Activated B cell treated with CpG ODN at 0.5 μM for 24 hours (primary cell): ENCODE measurements at regions not wholly inside any gene's neighbourhood (a gene's known extent, or its start where the extent isn't known, plus 50 kb on each side); places are given as distances from the start of the nearest gene placed in this dataset.

Experiments
- ATAC-seq: fragments of 200-7000 bp; cut with Tn5 transposase; one replicate; pipeline ENCODE4 v1.10.0; 2021; ENCODE audit warnings: low read depth, mild to moderate bottlenecking, moderate library complexity
- CTCF ChIA-PET: fragments of 350-600 bp; sonication (Branson Sonifier 250); formaldehyde crosslinking; loops from one replicate; lab custom pipeline; 2021; ENCODE audit warnings: antibody characterized with exemption; lab: Charles Lee
- POLR2A ChIA-PET: fragments of 350-600 bp; sonication (Branson Sonifier 250); formaldehyde crosslinking; loops from one replicate; lab custom pipeline; 2021; ENCODE audit warnings: antibody characterized with exemption; lab: Charles Lee
- DNase-seq: peaks from one replicate; pipeline ENCODE4 v3.0.0; 2022
- H3K27ac Mint-ChIP-seq: one replicate; pipeline ENCODE4 v1.8.0; 2020; ENCODE audit warnings: mixed read lengths
- H3K27me3 Mint-ChIP-seq: one replicate; pipeline ENCODE4 v1.8.0; 2021; ENCODE audit warnings: mixed read lengths
- H3K36me3 Mint-ChIP-seq: one replicate; pipeline ENCODE4 v1.8.0; 2021; ENCODE audit warnings: low read depth, mixed read lengths
- H3K4me1 Mint-ChIP-seq: one replicate; pipeline ENCODE4 v1.8.0; 2021; ENCODE audit warnings: mixed read lengths
- H3K4me3 Mint-ChIP-seq: one replicate; pipeline ENCODE4 v1.8.0; 2020; ENCODE audit warnings: mild to moderate bottlenecking, mixed read lengths
- H3K9me3 Mint-ChIP-seq: one replicate; pipeline ENCODE4 v1.8.0; 2020; ENCODE audit warnings: mixed read lengths
- intact Hi-C: fragments of 100-400 bp; cut with micrococcal nuclease; formaldehyde crosslinking; loops from one replicate; pipeline ENCODE4 v1.15.1; 2024
- TF ChIP-seq, protein P1 (sequence below): fragments of 200-600 bp; IDR thresholded peaks from one replicate; pipeline ENCODE4 v1.8.0; 2022; ENCODE audit warnings: antibody characterized with exemption, mild to moderate bottlenecking

DNA sequence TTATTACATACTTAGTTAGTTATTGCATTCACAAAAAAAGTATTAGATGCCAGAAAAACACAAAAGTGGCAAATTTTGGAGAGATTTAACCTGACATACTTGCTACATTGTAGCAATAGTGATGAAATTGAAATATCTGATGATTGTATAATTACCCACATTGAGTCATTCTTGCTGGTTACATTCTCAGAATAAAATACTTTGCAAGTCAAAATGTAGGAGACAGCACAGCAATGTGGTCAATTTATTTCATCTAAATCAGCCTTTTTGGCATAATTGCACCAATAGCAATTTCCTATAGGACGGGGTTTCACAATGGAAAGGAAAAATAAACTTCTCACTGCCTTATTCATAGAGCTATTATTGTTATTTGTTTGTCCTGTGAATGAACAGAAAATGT is 125.0 kb upstream of the ETV6 start:
- TF ChIP-seq, protein P1, sequence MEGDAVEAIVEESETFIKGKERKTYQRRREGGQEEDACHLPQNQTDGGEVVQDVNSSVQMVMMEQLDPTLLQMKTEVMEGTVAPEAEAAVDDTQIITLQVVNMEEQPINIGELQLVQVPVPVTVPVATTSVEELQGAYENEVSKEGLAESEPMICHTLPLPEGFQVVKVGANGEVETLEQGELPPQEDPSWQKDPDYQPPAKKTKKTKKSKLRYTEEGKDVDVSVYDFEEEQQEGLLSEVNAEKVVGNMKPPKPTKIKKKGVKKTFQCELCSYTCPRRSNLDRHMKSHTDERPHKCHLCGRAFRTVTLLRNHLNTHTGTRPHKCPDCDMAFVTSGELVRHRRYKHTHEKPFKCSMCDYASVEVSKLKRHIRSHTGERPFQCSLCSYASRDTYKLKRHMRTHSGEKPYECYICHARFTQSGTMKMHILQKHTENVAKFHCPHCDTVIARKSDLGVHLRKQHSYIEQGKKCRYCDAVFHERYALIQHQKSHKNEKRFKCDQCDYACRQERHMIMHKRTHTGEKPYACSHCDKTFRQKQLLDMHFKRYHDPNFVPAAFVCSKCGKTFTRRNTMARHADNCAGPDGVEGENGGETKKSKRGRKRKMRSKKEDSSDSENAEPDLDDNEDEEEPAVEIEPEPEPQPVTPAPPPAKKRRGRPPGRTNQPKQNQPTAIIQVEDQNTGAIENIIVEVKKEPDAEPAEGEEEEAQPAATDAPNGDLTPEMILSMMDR = no peak
- H3K9me3 Mint-ChIP-seq = no peaks in the 10 kb centered on the region
- ATAC-seq (no peak), DNase-seq (no peak)
- peaks cover 10% of the 10 kb centered on the region for H3K27me3 Mint-ChIP-seq
- no peak overlapping the region for H3K4me3 Mint-ChIP-seq
- intact Hi-C loops = no loop called here
- ChIA-PET POLR2A (no interaction called here), CTCF (no interaction called here)
- H3K4me1 Mint-ChIP-seq = no peaks in the 10 kb centered on the region
- no peaks in the 10 kb centered on the region for H3K36me3 Mint-ChIP-seq
- H3K27ac Mint-ChIP-seq = no peak overlapping the region

DNA sequence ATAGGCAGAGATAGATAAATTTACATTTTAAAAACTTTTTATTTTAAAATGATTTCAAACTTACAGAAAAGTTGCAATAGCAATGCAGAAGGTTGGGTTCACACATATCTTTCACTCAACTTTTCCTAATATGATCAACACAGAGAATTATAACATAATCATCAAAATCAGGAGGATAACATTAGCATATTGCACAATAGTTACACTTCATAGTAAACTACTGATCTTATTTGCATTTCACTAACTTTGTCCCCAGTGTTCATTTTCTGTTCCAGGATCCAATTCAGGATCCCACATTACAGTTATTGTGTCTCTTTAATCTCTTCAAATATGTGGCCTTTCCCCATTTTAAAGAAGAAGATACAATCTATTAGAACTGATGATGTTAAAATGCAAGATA is 115.4 kb upstream of the ETV6 start:
- Mint-ChIP-seq H3K4me3 (no peak overlapping the region), H3K36me3 (no peaks in the 10 kb centered on the region), H3K4me1 (no peaks in the 10 kb centered on the region), H3K27ac (no peak overlapping the region), H3K9me3 (peaks cover 2% of the 10 kb centered on the region), H3K27me3 (peaks cover 21% of the 10 kb centered on the region)
- ChIA-PET POLR2A (no interaction called here), CTCF (no interaction called here)
- intact Hi-C loops = no loop called here
- TF ChIP-seq, protein P1 = no peak
- DNase-seq (no peak), ATAC-seq (no peak)

DNA sequence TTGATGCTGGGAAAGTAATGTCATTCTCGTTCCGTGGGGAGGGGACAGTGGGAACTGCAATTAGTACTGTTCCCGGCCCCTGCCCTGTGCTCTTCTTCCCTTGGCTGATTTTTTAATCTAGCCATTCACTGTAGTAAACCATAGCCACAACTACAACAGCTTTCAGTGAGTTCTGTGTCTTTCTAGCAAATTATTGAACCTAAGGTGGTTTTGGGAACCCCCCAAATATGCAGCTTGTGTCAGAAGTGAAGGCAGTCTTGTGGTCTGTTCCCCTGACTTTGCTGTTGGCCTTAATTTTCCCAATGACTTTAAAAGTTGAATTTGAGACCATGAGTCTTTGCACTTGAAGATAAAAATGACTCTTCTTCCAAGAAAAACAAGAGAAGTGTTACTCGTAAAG is 114.3 kb upstream of the ETV6 start:
- H3K4me3 Mint-ChIP-seq = no peak overlapping the region
- POLR2A ChIA-PET = no interaction called here
- no peaks in the 10 kb centered on the region for H3K4me1 Mint-ChIP-seq
- DNase-seq = no peak
- CTCF ChIA-PET = no interaction called here
- peaks cover 16% of the 10 kb centered on the region for H3K27me3 Mint-ChIP-seq
- intact Hi-C loops = no loop called here
- H3K27ac Mint-ChIP-seq = no peak overlapping the region
- TF ChIP-seq, protein P1 = no peak
- no peaks in the 10 kb centered on the region for H3K36me3 Mint-ChIP-seq
- H3K9me3 Mint-ChIP-seq = peaks cover 4% of the 10 kb centered on the region
- ATAC-seq = no peak

DNA sequence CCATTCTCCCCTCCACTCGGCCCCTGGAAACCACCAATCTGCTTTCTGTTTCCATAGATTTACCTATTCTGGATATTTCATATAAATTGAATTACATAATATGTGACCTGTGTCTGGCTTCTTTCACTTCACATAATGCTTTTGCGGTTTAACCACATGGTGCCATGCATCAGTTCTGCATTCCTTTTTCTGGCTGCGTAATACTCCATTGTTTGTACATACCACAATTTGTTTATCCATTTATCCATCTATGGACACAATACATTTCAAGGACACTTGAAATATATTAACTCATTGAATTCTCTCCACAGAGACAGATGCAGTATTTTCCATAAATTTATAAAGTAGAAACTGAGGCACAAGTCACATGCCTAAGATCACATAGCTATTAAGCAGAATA is 110.3 kb upstream of the ETV6 start:
- TF ChIP-seq, protein P1 = no peak
- H3K4me1 Mint-ChIP-seq = no peaks in the 10 kb centered on the region
- DNase-seq = no peak
- intact Hi-C loops = no loop called here
- H3K9me3 Mint-ChIP-seq = peaks cover 4% of the 10 kb centered on the region
- H3K4me3 Mint-ChIP-seq = no peak overlapping the region
- ChIA-PET CTCF (no interaction called here), POLR2A (no interaction called here)
- H3K36me3 Mint-ChIP-seq = no peaks in the 10 kb centered on the region
- ATAC-seq = no peak
- no peak overlapping the region for H3K27ac Mint-ChIP-seq
- H3K27me3 Mint-ChIP-seq = peaks cover 3% of the 10 kb centered on the region

DNA sequence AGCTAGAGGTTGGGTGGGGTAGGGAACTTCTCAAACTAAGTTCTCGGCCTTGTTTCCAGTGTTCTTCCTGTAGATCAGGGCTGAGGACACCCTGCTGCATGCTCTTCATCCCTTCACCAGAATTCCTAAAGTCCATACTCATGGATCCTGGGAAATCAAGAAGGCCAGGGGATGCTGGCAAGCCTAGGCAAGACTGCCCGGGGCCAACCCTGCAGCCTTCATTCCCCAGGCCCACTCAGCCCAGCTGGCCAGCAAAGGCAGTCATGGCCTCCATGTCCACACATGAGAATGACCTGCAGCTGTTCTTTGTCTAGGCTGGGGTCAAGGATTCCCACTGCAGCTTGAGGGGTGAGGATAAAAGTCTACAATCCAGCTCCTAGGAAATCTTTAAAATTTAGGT is 109.3 kb upstream of the ETV6 start:
- CTCF ChIA-PET = no interaction called here
- Mint-ChIP-seq H3K4me1 (peaks cover 4% of the 10 kb centered on the region), H3K36me3 (no peaks in the 10 kb centered on the region), H3K27ac (no peak overlapping the region), H3K9me3 (peaks cover 4% of the 10 kb centered on the region), H3K27me3 (peaks cover 3% of the 10 kb centered on the region), H3K4me3 (no peak overlapping the region)
- DNase-seq (no peak), ATAC-seq (no peak)
- intact Hi-C loops = no loop called here
- TF ChIP-seq, protein P1 = no peak
- POLR2A ChIA-PET = no interaction called here
